ENCODE measurements at regions not wholly inside any gene's neighbourhood (a gene's known extent, or its start where the extent isn't known, plus 50 kb on each side); places are given as distances from the start of the nearest gene placed in this dataset.

GRCh38 chr11:109048098-109048497, 373.9 kb upstream of the C11orf87 start (continued):
- no peak for TF ChIP-seq RAD21 (IDR thresholded peaks at IDR 0.05 in 1 of 2, conservative IDR thresholded peaks at IDR 0.05 in 1 of 2; ENCODE audit: low read depth in 2 of 2, low read length in 2 of 2)
- TF ChIP-seq CHD1 (IDR thresholded peaks at IDR 0.05; ENCODE audit: low read depth, low read length) = no peak
- no peak for TF ChIP-seq SAP30 (IDR thresholded peaks at IDR 0.05; ENCODE audit: insufficient read depth, insufficient replicate concordance, low read length)
